ENCODE measurements at regions not wholly inside any gene's neighbourhood (a gene's known extent, or its start where the extent isn't known, plus 50 kb on each side); places are given as distances from the start of the nearest gene placed in this dataset.

DNA sequence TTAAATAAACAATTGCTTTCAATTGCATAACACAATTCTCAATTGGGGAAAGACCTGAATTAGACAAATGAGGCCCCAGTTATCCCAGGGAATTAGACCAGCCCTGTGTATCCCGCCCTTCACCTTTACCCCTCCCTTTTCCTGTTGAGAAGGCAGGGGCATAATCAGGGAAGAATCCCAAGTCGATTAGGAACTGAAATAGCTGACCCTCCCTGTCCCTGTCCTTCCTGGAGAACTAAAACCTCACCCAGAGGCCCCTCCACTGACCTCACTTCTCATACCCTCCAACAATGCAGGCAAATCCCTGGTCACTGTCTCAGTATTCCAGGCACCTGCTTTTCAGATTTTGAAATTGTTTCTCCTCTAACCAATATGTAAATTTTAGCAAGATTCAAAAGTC, 165.4 kb upstream of the CDH11 start:
- no peak overlapping the region for H3K4me3 ChIP-seq (replicated peaks; ENCODE audit: low read depth, low read length)
- no peak for DNase-seq (ENCODE audit: extremely low read depth, low read depth)
- TF ChIP-seq, protein P1, sequence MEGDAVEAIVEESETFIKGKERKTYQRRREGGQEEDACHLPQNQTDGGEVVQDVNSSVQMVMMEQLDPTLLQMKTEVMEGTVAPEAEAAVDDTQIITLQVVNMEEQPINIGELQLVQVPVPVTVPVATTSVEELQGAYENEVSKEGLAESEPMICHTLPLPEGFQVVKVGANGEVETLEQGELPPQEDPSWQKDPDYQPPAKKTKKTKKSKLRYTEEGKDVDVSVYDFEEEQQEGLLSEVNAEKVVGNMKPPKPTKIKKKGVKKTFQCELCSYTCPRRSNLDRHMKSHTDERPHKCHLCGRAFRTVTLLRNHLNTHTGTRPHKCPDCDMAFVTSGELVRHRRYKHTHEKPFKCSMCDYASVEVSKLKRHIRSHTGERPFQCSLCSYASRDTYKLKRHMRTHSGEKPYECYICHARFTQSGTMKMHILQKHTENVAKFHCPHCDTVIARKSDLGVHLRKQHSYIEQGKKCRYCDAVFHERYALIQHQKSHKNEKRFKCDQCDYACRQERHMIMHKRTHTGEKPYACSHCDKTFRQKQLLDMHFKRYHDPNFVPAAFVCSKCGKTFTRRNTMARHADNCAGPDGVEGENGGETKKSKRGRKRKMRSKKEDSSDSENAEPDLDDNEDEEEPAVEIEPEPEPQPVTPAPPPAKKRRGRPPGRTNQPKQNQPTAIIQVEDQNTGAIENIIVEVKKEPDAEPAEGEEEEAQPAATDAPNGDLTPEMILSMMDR (IDR thresholded peaks at IDR 0.05; ENCODE audit: low read depth, low read length, missing control alignments): no peak

DNA sequence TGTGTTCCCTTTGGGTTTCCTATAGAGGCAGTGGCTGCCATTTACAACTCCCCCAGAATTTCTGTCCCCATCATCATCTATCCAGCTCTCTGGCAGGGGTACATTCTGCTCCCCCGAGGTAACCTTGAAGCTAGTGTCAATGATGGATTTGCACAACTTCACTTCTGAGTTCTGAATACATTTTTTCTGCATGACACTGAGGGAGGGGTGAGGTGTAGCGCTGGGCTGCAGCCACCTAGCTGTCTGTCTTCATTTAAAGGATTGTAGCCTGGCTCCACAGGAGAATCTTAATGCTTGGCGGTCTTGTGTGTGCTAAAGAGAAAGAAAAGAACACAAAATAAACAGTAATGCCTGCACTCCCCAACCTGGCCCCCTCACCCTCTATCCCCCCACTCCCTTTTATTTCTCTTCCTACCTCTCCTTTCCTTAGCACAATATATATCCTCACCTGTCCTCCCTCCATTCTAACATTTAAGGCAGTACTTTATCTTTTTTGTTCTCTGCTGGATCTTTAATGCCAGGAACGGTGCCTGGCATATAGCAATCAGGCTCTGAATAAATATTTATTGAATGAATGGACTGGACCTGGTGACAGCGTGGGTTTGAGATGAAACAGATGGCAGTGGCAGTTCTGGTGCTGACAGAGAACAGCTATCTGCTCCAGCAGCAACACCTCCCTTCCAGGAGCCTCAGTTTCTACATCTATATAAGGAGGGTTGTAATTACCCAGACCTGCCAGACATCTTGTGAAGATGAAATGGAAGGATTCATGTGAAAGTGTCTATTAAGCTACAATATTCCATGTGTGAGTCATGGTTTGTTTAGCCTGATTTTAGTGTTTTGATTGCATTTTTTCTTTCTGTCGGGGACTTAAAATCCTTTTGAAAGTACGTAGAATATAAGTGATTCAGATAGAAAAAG, 163.5 kb upstream of the CDH11 start:
- TF ChIP-seq, protein P1 (IDR thresholded peaks at IDR 0.05; ENCODE audit: low read depth, low read length, missing control alignments): no peak
- DNase-seq (ENCODE audit: extremely low read depth, low read depth): no peak
- no peak overlapping the region for H3K4me3 ChIP-seq (replicated peaks; ENCODE audit: low read depth, low read length)

DNA sequence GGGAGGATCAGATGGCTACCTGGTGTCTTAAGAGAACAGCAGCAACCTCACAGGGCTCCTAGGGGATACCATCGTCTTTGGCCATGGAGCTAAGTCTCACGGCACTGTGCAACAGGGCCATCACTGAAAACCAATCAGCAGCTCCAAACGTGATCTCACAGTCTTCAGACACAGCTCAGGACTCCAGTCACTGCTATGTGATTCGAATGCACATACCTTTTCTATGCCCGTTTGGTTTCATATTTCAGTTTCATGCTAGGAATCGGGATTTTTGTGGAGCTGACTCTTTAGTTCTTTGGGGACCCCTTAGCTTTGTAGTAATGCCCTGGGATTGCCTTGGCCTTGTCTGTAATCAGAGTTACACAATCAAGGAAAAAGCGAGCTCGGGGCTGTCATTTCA, 162.8 kb upstream of the CDH11 start:
- TF ChIP-seq, protein P1 (IDR thresholded peaks at IDR 0.05; ENCODE audit: low read depth, low read length, missing control alignments): no peak
- no peak for DNase-seq (ENCODE audit: extremely low read depth, low read depth)
- no peak overlapping the region for H3K4me3 ChIP-seq (replicated peaks; ENCODE audit: low read depth, low read length)

DNA sequence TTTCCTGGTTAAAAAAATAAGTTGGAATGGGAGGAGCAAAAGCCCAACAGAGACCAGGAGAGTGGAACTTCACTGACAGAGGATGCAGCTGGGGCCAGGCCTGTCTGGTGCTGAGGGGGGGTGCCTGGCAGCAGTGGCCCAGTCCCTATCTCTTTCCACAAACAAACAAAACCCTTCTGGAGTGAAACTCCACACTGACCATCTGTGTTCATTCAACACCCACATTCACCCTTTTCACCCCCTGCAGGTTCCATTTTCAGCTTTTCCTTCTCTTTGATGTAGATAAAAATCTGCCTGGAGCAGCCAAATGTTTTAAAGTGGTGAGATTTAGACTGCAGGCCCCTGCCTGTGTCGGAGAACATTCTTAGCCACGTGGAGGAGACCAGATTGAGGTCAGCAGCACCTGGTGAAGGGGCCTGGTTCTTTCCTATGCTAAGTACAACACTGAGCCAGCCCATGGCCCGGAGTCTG, 161.4 kb upstream of the CDH11 start:
- no peak for DNase-seq (ENCODE audit: extremely low read depth, low read depth)
- TF ChIP-seq, protein P1 (IDR thresholded peaks at IDR 0.05; ENCODE audit: low read depth, low read length, missing control alignments): no peak
- H3K4me3 ChIP-seq (replicated peaks; ENCODE audit: low read depth, low read length): no peak overlapping the region

DNA sequence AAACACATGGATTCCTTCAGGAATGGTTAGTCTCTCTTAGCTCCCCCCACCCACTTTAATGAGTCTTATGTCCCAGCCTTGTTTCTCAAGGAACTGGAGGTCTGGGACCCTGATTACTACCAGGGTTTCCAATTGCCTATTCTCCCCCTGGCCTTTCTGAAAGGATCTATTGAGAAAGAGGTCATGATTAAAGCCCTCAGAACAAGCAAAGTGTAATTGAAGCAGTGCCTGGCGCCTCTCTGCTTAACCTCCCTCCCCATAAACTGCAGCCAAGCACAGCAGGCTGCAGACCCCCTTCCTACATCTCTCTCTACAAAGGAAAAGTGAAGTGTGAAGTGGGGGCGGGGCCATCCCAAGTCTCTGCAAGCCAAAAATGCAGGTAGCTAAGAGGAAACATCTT, 159.7 kb upstream of the CDH11 start:
- no peak for DNase-seq (ENCODE audit: extremely low read depth, low read depth)
- TF ChIP-seq, protein P1 (IDR thresholded peaks at IDR 0.05; ENCODE audit: low read depth, low read length, missing control alignments): no peak
- H3K4me3 ChIP-seq (replicated peaks; ENCODE audit: low read depth, low read length): no peak overlapping the region

DNA sequence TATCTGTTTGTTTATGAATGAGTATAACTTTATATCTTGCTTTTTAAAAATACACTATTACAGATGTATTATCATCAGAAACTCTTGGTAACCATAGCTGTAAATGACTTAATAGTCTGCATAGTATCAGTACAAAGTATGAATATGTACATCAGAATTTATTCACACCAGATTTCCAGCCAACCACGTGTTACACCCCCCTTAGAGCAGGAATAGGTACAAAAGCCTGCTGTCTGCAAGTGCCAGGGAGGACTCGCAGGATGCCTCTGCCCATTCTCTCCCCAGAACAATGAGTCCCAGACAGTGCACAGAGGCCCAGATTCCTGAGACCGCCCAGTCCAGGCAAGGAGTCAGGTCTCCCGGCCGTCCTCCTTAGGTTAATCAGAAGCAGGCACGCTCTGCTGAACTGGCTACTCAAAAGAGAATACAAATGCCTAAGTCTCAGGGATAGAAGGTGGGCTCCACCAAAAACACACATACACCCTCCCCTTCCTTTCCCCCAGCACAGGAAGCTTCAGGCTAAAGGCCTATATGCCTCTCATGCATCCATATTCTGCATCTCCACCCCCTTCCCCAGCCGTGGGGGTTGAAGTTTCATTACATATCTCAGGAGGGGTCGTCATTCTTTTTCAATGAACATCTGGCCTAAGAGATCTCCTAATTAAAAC, 159.1 kb upstream of the CDH11 start:
- no peak overlapping the region for H3K4me3 ChIP-seq (replicated peaks; ENCODE audit: low read depth, low read length)
- TF ChIP-seq, protein P1 (IDR thresholded peaks at IDR 0.05; ENCODE audit: low read depth, low read length, missing control alignments): no peak
- DNase-seq (ENCODE audit: extremely low read depth, low read depth): no peak
